EH (cell line): ENCODE measurements at regions not wholly inside any gene's neighbourhood (a gene's known extent, or its start where the extent isn't known, plus 50 kb on each side); places are given as distances from the start of the nearest gene placed in this dataset.

Experiments used
- DNase-seq: peaks from one replicate; pipeline ENCODE4 v3.0.0-alpha.2; 2015; ENCODE audit warnings: low read depth

- no peak for DNase-seq
These were observed 567.3 kb upstream of the ZNF385D start for GRCh38 chr3:22318325-22318724.

GRCh38 chr3:22319446-22319845, 568.4 kb upstream of the ZNF385D start:
- DNase-seq = no peak

GRCh38 chr3:22322861-22323260, 571.9 kb upstream of the ZNF385D start:
- no peak for DNase-seq

GRCh38 chr3:22326305-22326704, 575.3 kb upstream of the ZNF385D start:
- DNase-seq = no peak

GRCh38 chr3:22334996-22335395, 584.0 kb upstream of the ZNF385D start:
- no peak for DNase-seq

GRCh38 chr3:22349215-22349851, 598.3 kb upstream of the ZNF385D start:
- no peak for DNase-seq

GRCh38 chr3:22351806-22352205, 600.8 kb upstream of the ZNF385D start:
- no peak for DNase-seq

- DNase-seq = no peak
These were observed 602.1 kb upstream of the ZNF385D start for GRCh38 chr3:22353126-22353525.

- no peak for DNase-seq
These were observed 607.3 kb upstream of the ZNF385D start for GRCh38 chr3:22358334-22358733.

GRCh38 chr3:22360164-22360563, 609.2 kb upstream of the ZNF385D start:
- no peak for DNase-seq

GRCh38 chr3:22360970-22361369, 610.0 kb upstream of the ZNF385D start:
- no peak for DNase-seq

- no peak for DNase-seq
These were observed 610.5 kb upstream of the ZNF385D start for GRCh38 chr3:22361521-22361920.

GRCh38 chr3:22364851-22365250, 613.8 kb upstream of the ZNF385D start:
- DNase-seq = no peak

GRCh38 chr3:22366781-22367180, 615.8 kb upstream of the ZNF385D start:
- DNase-seq = no peak

- no peak for DNase-seq
These were observed 620.0 kb upstream of the ZNF385D start for GRCh38 chr3:22371036-22371435.

- no peak for DNase-seq
These were observed 620.7 kb upstream of the ZNF385D start for GRCh38 chr3:22371607-22372291.

- no peak for DNase-seq
These were observed 621.5 kb upstream of the ZNF385D start for GRCh38 chr3:22372292-22373062.

GRCh38 chr3:22373182-22373581, 622.2 kb upstream of the ZNF385D start:
- DNase-seq = no peak

GRCh38 chr3:22373827-22374226, 622.8 kb upstream of the ZNF385D start:
- DNase-seq = no peak

- DNase-seq = peak; percentile 15
These were observed 626.4 kb upstream of the ZNF385D start for GRCh38 chr3:22377421-22377820.

GRCh38 chr3:22378869-22379268, 627.9 kb upstream of the ZNF385D start:
- no peak for DNase-seq

GRCh38 chr3:22380253-22380652, 629.2 kb upstream of the ZNF385D start:
- no peak for DNase-seq

GRCh38 chr3:22381564-22381963, 630.6 kb upstream of the ZNF385D start:
- DNase-seq = peak; percentile 8
